ENCODE measurements at regions not wholly inside any gene's neighbourhood (a gene's known extent, or its start where the extent isn't known, plus 50 kb on each side); places are given as distances from the start of the nearest gene placed in this dataset.

GRCh38 chr2:147083664-147084063, 761.2 kb upstream of the ACVR2A start:
- DNase-seq (ENCODE audit: low read depth in 1 of 2, low spot score in 1 of 2) = no peak
- no peaks in the 10 kb centered on the region for H3K36me3 ChIP-seq
- no peak overlapping the region for H3K27ac ChIP-seq
- H3K27me3 ChIP-seq = no peaks in the 10 kb centered on the region
- H3K4me3 ChIP-seq = no peak overlapping the region
- no peak for TF ChIP-seq CTCF (IDR thresholded peaks at IDR 0.05; ENCODE audit: low read depth, low read length)
- no peaks in the 10 kb centered on the region for H3K4me1 ChIP-seq (ENCODE audit: low read depth)
- H3K9me3 ChIP-seq (ENCODE audit: low read depth) = no peaks in the 10 kb centered on the region

GRCh38 chr2:147082850-147083522, 761.8 kb upstream of the ACVR2A start:
- peak; percentile 70 to 89 for DNase-seq (ENCODE audit: low read depth in 1 of 2, low spot score in 1 of 2)
- no peak overlapping the region for H3K4me3 ChIP-seq
- H3K4me1 ChIP-seq (ENCODE audit: low read depth) = no peaks in the 10 kb centered on the region
- no peaks in the 10 kb centered on the region for H3K9me3 ChIP-seq (ENCODE audit: low read depth)
- peak; percentile 92 for TF ChIP-seq CTCF (IDR thresholded peaks at IDR 0.05; ENCODE audit: low read depth, low read length)
- no peak overlapping the region for H3K27ac ChIP-seq
- H3K36me3 ChIP-seq = no peaks in the 10 kb centered on the region
- no peaks in the 10 kb centered on the region for H3K27me3 ChIP-seq

GRCh38 chr2:147081831-147082230, 763.0 kb upstream of the ACVR2A start:
- Histone ChIP-seq H3K4me1 (ENCODE audit: low read depth) (no peaks in the 10 kb centered on the region), H3K4me3 (no peak overlapping the region), H3K9me3 (ENCODE audit: low read depth) (no peaks in the 10 kb centered on the region), H3K27ac (no peak overlapping the region), H3K27me3 (no peaks in the 10 kb centered on the region), H3K36me3 (no peaks in the 10 kb centered on the region)
- no peak for DNase-seq (ENCODE audit: low read depth in 1 of 2, low spot score in 1 of 2)
- TF ChIP-seq CTCF (IDR thresholded peaks at IDR 0.05; ENCODE audit: low read depth, low read length) = no peak

GRCh38 chr2:147076634-147077033, 768.2 kb upstream of the ACVR2A start:
- Histone ChIP-seq H3K36me3 (no peaks in the 10 kb centered on the region), H3K9me3 (ENCODE audit: low read depth) (peaks cover 4% of the 10 kb centered on the region), H3K4me3 (no peak overlapping the region), H3K27ac (no peak overlapping the region), H3K4me1 (ENCODE audit: low read depth) (no peaks in the 10 kb centered on the region), H3K27me3 (no peaks in the 10 kb centered on the region)
- DNase-seq (ENCODE audit: low read depth in 1 of 2, low spot score in 1 of 2) = peak in 1 of 2 donors; percentile 35
- no peak for TF ChIP-seq CTCF (IDR thresholded peaks at IDR 0.05; ENCODE audit: low read depth, low read length)

- no peak overlapping the region for H3K27ac ChIP-seq
- H3K36me3 ChIP-seq = no peaks in the 10 kb centered on the region
- no peak for DNase-seq (ENCODE audit: low read depth in 1 of 2, low spot score in 1 of 2)
- H3K4me3 ChIP-seq = no peak overlapping the region
- H3K4me1 ChIP-seq (ENCODE audit: low read depth) = no peaks in the 10 kb centered on the region
- H3K9me3 ChIP-seq (ENCODE audit: low read depth) = no peaks in the 10 kb centered on the region
- no peak for TF ChIP-seq CTCF (IDR thresholded peaks at IDR 0.05; ENCODE audit: low read depth, low read length)
- no peaks in the 10 kb centered on the region for H3K27me3 ChIP-seq
Observed at GRCh38 chr2:147068071-147068470, 776.8 kb upstream of the ACVR2A start.
